Jurkat, Clone E6-1 (cell line): ENCODE measurements at regions not wholly inside any gene's neighbourhood (a gene's known extent, or its start where the extent isn't known, plus 50 kb on each side); places are given as distances from the start of the nearest gene placed in this dataset.
"Not testable (repeated sequence)": the region's sequence is repeated elsewhere in the genome, so short reads cannot be mapped to it uniquely, and the experiment has no call there.

ENCODE experiments used
- DNase-seq: peaks from one replicate; pipeline ENCODE4 v3.0.0-alpha.2; 2011; ENCODE audit warnings: low read depth, low spot score
- H3K4me3 ChIP-seq: 2 replicates; pipeline ENCODE4 v1.5.1; 2011; ENCODE audit warnings: mild to moderate bottlenecking, low read length, control low read depth, moderate library complexity

GRCh38 chrX:13194291-13195103 is 125.4 kb downstream of the ATXN3L start:
- DNase-seq, result no peak
- no peak overlapping the region for H3K4me3 ChIP-seq

- H3K4me3 ChIP-seq, result no peak overlapping the region
- DNase-seq, result no peak
Observed at GRCh38 chrX:13190051-13190450, 129.8 kb downstream of the ATXN3L start.

GRCh38 chrX:13189380-13189779 is 130.5 kb downstream of the ATXN3L start:
- no peak overlapping the region for H3K4me3 ChIP-seq
- no peak for DNase-seq

- no peak overlapping the region for H3K4me3 ChIP-seq
- DNase-seq, result no peak
Observed at GRCh38 chrX:13188731-13189309, 131.0 kb downstream of the ATXN3L start.

GRCh38 chrX:13186643-13187042 is 133.2 kb downstream of the ATXN3L start:
- H3K4me3 ChIP-seq, result not testable (repeated sequence)

GRCh38 chrX:13180807-13181206 is 136.4 kb upstream of the FAM9C start:
- peak; percentile 28 for DNase-seq
- H3K4me3 ChIP-seq, result no peak overlapping the region

More at GRCh38 chrX:13186643-13187042, 133.2 kb downstream of the ATXN3L start:
- not testable (repeated sequence) for DNase-seq

- H3K4me3 ChIP-seq, result no peak overlapping the region
- no peak for DNase-seq
Observed at GRCh38 chrX:13179586-13179985, 135.2 kb upstream of the FAM9C start.

- DNase-seq, result no peak
- no peak overlapping the region for H3K4me3 ChIP-seq
Observed at GRCh38 chrX:13179100-13179499, 134.7 kb upstream of the FAM9C start.

- H3K4me3 ChIP-seq, result peak overlapping the region; percentile 7; the same call in 1 of the 2 replicates
- peak; percentile 94 for DNase-seq
Observed at GRCh38 chrX:13177921-13178566, 133.6 kb upstream of the FAM9C start.

- DNase-seq, result no peak
- no peak overlapping the region for H3K4me3 ChIP-seq
Observed at GRCh38 chrX:13175056-13175455, 130.6 kb upstream of the FAM9C start.

- DNase-seq, result no peak
- H3K4me3 ChIP-seq, result no peak overlapping the region
Observed at GRCh38 chrX:13170966-13171558, 126.6 kb upstream of the FAM9C start.

GRCh38 chrX:13169684-13170083 is 125.3 kb upstream of the FAM9C start:
- H3K4me3 ChIP-seq, result no peak overlapping the region

GRCh38 chrX:13168269-13168668 is 123.8 kb upstream of the FAM9C start:
- H3K4me3 ChIP-seq, result no peak overlapping the region
- DNase-seq, result no peak

More at GRCh38 chrX:13169684-13170083, 125.3 kb upstream of the FAM9C start:
- DNase-seq, result no peak

GRCh38 chrX:13167481-13168231 is 123.2 kb upstream of the FAM9C start:
- DNase-seq, result no peak

GRCh38 chrX:13165266-13166189 is 121.1 kb upstream of the FAM9C start:
- no peak for DNase-seq
- no peak overlapping the region for H3K4me3 ChIP-seq

More at GRCh38 chrX:13167481-13168231, 123.2 kb upstream of the FAM9C start:
- no peak overlapping the region for H3K4me3 ChIP-seq

GRCh38 chrX:13164611-13165010 is 120.2 kb upstream of the FAM9C start:
- no peak for DNase-seq
- H3K4me3 ChIP-seq, result no peak overlapping the region

- DNase-seq, result no peak
- no peak overlapping the region for H3K4me3 ChIP-seq
Observed at GRCh38 chrX:13162772-13163410, 118.5 kb upstream of the FAM9C start.

GRCh38 chrX:13159886-13160285 is 115.5 kb upstream of the FAM9C start:
- H3K4me3 ChIP-seq, result no peak overlapping the region
- DNase-seq, result no peak
